GM12878 (cell line): ENCODE measurements at regions not wholly inside any gene's neighbourhood (a gene's known extent, or its start where the extent isn't known, plus 50 kb on each side); places are given as distances from the start of the nearest gene placed in this dataset.

Experiments used
- ATAC-seq: fragments of 200-7000 bp; cut with Tn5 transposase; 3 replicates; pipeline ENCODE4 v1.9.1; 2020; ENCODE audit warnings: mild to moderate bottlenecking, moderate library complexity
- BruUV-seq: library from RNA; stranded (reverse); fragments of 400-500 nt; replicated peaks from 2 replicates; lab custom pipeline; 2021; lab: Mats Ljungman, UMichigan
- CTCF ChIA-PET: fragments of 300-600 bp; sonication (Branson Sonifier 250); formaldehyde crosslinking; extraction: SDS; loops from one replicate; lab custom pipeline; 2021; ENCODE audit warnings: inconsistent platforms; lab: Yijun Ruan, JAX
- POLR2A ChIA-PET: fragments of 350-600 bp; formaldehyde crosslinking; extraction: SDS; loops from one replicate; lab custom pipeline; 2021; ENCODE audit warnings: inconsistent platforms; lab: Charles Lee
- RAD21 ChIA-PET: fragments of 300-600 bp; sonication (Branson Sonifier 250); formaldehyde crosslinking; loops from one replicate; lab custom pipeline; 2023; ENCODE audit warnings: antibody characterized with exemption; ENCODE audit not compliant: unreplicated experiment; lab: Charles Lee
- SMC1A ChIA-PET: fragments of 300-600 bp; sonication (Branson Sonifier 250); formaldehyde crosslinking; loops from one replicate; lab custom pipeline; 2023; ENCODE audit not compliant: unreplicated experiment, uncharacterized antibody; lab: Charles Lee
- DNase-seq: peaks from one replicate; pipeline ENCODE4 v3.0.0-alpha.2; 2011; ENCODE audit warnings: low read depth, low spot score
- FAIRE-seq: peaks from 3 replicates; lab custom pipeline; 2011; peaks lifted over from hg19 to GRCh38; lab: Jason Lieb, UNC
- H2AFZ ChIP-seq: 2 replicates; pipeline ENCODE4 v1.6.0; 2011; ENCODE audit warnings: low read depth, low read length, control low read depth; ENCODE audit not compliant: control insufficient read depth
- H3K27ac ChIP-seq: 2 replicates; pipeline ENCODE4 v1.5.1; 2011; ENCODE audit warnings: control low read depth; ENCODE audit not compliant: control insufficient read depth, insufficient read depth
- H3K27me3 ChIP-seq, 2 experiments: replicated peaks in 1 of 2; 2 replicates each; pipeline versions ENCODE4 v1.6.0 to v1.6.1; 2011; ENCODE audit warnings: low read length in 1 of 2; ENCODE audit not compliant: control insufficient read depth in 2 of 2, insufficient read depth in 2 of 2
- H3K36me3 ChIP-seq, 2 experiments: 2 replicates each; pipeline ENCODE4 v1.5.1; 2011; ENCODE audit warnings: low read length in 1 of 2; ENCODE audit not compliant: control insufficient read depth in 2 of 2, insufficient read depth in 2 of 2
- H3K4me1 ChIP-seq: 2 replicates; pipeline ENCODE4 v1.6.1; 2011; ENCODE audit warnings: mild to moderate bottlenecking, low read length, moderate library complexity, mixed read lengths; ENCODE audit not compliant: control insufficient read depth, insufficient read depth
- H3K4me2 ChIP-seq: 2 replicates; pipeline ENCODE4 v1.6.0; 2011; ENCODE audit warnings: control low read depth; ENCODE audit not compliant: control insufficient read depth, insufficient read depth
- H3K4me3 ChIP-seq: fragments of 200-600 bp; sonication (generic); 2 replicates; pipeline ENCODE4 v1.5.1; 2016
- H3K79me2 ChIP-seq: 2 replicates; pipeline ENCODE4 v1.6.0; 2011; ENCODE audit warnings: low read length; ENCODE audit not compliant: control insufficient read depth, insufficient read depth
- H3K9ac ChIP-seq: 2 replicates; pipeline ENCODE4 v1.8.0; 2011; ENCODE audit warnings: low read length, control low read depth, mixed read lengths; ENCODE audit not compliant: control insufficient read depth, insufficient read depth
- H3K9me3 ChIP-seq: replicated peaks from 3 replicates; pipeline ENCODE4 v1.5.1; 2011; ENCODE audit warnings: mild to moderate bottlenecking, low read length; ENCODE audit not compliant: control insufficient read depth, insufficient read depth
- H4K20me1 ChIP-seq: 2 replicates; pipeline ENCODE4 v1.6.0; 2011; ENCODE audit not compliant: control insufficient read depth, insufficient read depth
- CBFB ChIP-seq: IDR thresholded peaks from 2 replicates; pipeline ENCODE4 v1.6.1; 2016; ENCODE audit warnings: antibody characterized with exemption, low read depth
- CHD1 ChIP-seq: IDR thresholded peaks from 2 replicates; pipeline ENCODE4 v1.6.1; 2012; ENCODE audit warnings: low read depth, low read length, improper control_type of control experiment
- IKZF2 ChIP-seq, 2 experiments: fragments of 450-650 bp; IDR thresholded peaks; 2 replicates each; pipeline ENCODE4 v1.6.1; 2017; ENCODE audit warnings: mild to moderate bottlenecking in 2 of 2, moderate library complexity in 2 of 2
- LARP7 ChIP-seq: fragments of 450-650 bp; IDR thresholded peaks from 2 replicates; pipeline ENCODE4 v1.6.1; 2017; ENCODE audit warnings: mild to moderate bottlenecking
- SKIL ChIP-seq: fragments of 450-650 bp; IDR thresholded peaks from 2 replicates; pipeline ENCODE4 v1.6.1; 2017; ENCODE audit warnings: mild to moderate bottlenecking, low read depth, inconsistent platforms; ENCODE audit not compliant: poor library complexity, severe bottlenecking
- SMAD5 ChIP-seq: IDR thresholded peaks from 2 replicates; pipeline ENCODE4 v1.6.1; 2016; ENCODE audit warnings: antibody characterized with exemption, low read depth
- STAT3 ChIP-seq: IDR thresholded peaks from 2 replicates; pipeline ENCODE4 v1.6.1; 2011; ENCODE audit warnings: low read depth, low read length, improper control_type of control experiment
- WRNIP1 ChIP-seq: IDR thresholded peaks from 2 replicates; pipeline ENCODE4 v1.6.1; 2011; ENCODE audit warnings: low read depth, low read length, improper control_type of control experiment, borderline replicate concordance
- YBX1 ChIP-seq: fragments of 450-650 bp; IDR thresholded peaks from 2 replicates; pipeline ENCODE4 v1.6.1; 2016; ENCODE audit warnings: antibody characterized with exemption
- WGBS: methylation state at CpG from one replicate; pipeline ENCODE4 v1.1.6; 2016; ENCODE audit warnings: low lambda C conversion rate; ENCODE audit not compliant: insufficient replicate concordance, insufficient coverage; ENCODE audit errors: missing lambda C conversion rate; 5-methylcytosine and 5-hydroxymethylcytosine counted together
- in situ Hi-C: fragments of 300-500 bp; cut with MboI; formaldehyde crosslinking; loops from 9 replicates; pipeline ENCODE4 v1.14.3; 2018; ENCODE audit warnings: mixed read lengths
- intact Hi-C: fragments of 100-400 bp; cut with micrococcal nuclease; formaldehyde crosslinking; loops from one replicate; pipeline ENCODE4 v1.14.2; 2022; ENCODE audit not compliant: unreplicated experiment
- TF ChIP-seq, protein P1 (sequence below): fragments of 150-350 bp; IDR thresholded peaks from 2 replicates; pipeline ENCODE4 v1.6.1; 2014; ENCODE audit warnings: mild to moderate bottlenecking, low read depth, low read length

GRCh38 chr12:25794571-25794970 is 163.9 kb upstream of the RASSF8 start:
- intact Hi-C loops (no loop called here), in situ Hi-C loops (no loop called here)
- FAIRE-seq (no peak), ATAC-seq (no peak), DNase-seq (no peak)
- WGBS = 38% methylated on average over 3 of the region's 3 CpGs
- H3K36me3 ChIP-seq = no peaks in the 10 kb centered on the region
- ChIA-PET SMC1A (no interaction called here), CTCF (no interaction called here), POLR2A (no interaction called here), RAD21 (no interaction called here)
- H3K79me2 ChIP-seq = no peaks in the 10 kb centered on the region
- H3K27ac ChIP-seq = no peak overlapping the region
- H3K4me3 ChIP-seq = no peak overlapping the region
- TF ChIP-seq CBFB = no peak
- no peak for TF ChIP-seq IKZF2 (IDR thresholded peaks at IDR 0.05)
- TF ChIP-seq YBX1 = no peak
- no peak for TF ChIP-seq SKIL
- TF ChIP-seq, protein P1, sequence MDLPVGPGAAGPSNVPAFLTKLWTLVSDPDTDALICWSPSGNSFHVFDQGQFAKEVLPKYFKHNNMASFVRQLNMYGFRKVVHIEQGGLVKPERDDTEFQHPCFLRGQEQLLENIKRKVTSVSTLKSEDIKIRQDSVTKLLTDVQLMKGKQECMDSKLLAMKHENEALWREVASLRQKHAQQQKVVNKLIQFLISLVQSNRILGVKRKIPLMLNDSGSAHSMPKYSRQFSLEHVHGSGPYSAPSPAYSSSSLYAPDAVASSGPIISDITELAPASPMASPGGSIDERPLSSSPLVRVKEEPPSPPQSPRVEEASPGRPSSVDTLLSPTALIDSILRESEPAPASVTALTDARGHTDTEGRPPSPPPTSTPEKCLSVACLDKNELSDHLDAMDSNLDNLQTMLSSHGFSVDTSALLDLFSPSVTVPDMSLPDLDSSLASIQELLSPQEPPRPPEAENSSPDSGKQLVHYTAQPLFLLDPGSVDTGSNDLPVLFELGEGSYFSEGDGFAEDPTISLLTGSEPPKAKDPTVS = no peak
- no peak for TF ChIP-seq WRNIP1
- TF ChIP-seq CHD1 = no peak
- no peak for TF ChIP-seq STAT3
- TF ChIP-seq SMAD5 = no peak
- TF ChIP-seq LARP7 = no peak
- H3K4me2 ChIP-seq = no peak overlapping the region
- H3K9ac ChIP-seq = no peak overlapping the region
- H3K4me1 ChIP-seq = no peaks in the 10 kb centered on the region
- no TSS peak for BruUV-seq
- H3K27me3 ChIP-seq = no peaks in the 10 kb centered on the region; a peak in 1 of 4 replicates
- no peaks in the 10 kb centered on the region for H3K9me3 ChIP-seq
- no peak overlapping the region for H2AFZ ChIP-seq
- no peaks in the 10 kb centered on the region for H4K20me1 ChIP-seq
